Small intestine (tissue), 7 donors: ENCODE measurements at regions not wholly inside any gene's neighbourhood (a gene's known extent, or its start where the extent isn't known, plus 50 kb on each side); places are given as distances from the start of the nearest gene placed in this dataset.

ENCODE experiments used
- DNase-seq, 2 donors: peaks; one replicate each; pipeline versions ENCODE4 v3.0.0 to v3.0.0-alpha.2; 2013
- FAIRE-seq: peaks from 2 replicates; lab custom pipeline; 2012; peaks lifted over from hg19 to GRCh38; lab: Jason Lieb, UNC
- H3K27ac ChIP-seq, 3 donors: one replicate each; pipeline ENCODE4 v1.5.1; 2013; ENCODE audit warnings: low read length in 2 of 3, mild to moderate bottlenecking in 2 of 3, control low read depth in 1 of 3, inconsistent platforms in 1 of 3, low read depth in 1 of 3, moderate library complexity in 1 of 3
- H3K27me3 ChIP-seq, 3 donors: one replicate each; pipeline ENCODE4 v1.6.1; 2013; ENCODE audit warnings: low read length in 3 of 3, inconsistent platforms in 1 of 3; ENCODE audit not compliant: control insufficient read depth in 3 of 3, insufficient read depth in 3 of 3
- H3K36me3 ChIP-seq, 3 donors: one replicate each; pipeline ENCODE4 v1.6.1; 2013; ENCODE audit warnings: low read length in 3 of 3, inconsistent platforms in 1 of 3, low read depth in 1 of 3, mild to moderate bottlenecking in 1 of 3, moderate library complexity in 1 of 3; ENCODE audit not compliant: control insufficient read depth in 3 of 3, insufficient read depth in 2 of 3
- H3K4me1 ChIP-seq, 3 donors: one replicate each; pipeline ENCODE4 v1.6.1; 2013; ENCODE audit warnings: low read length in 2 of 3, inconsistent platforms in 1 of 3, low read depth in 1 of 3, mild to moderate bottlenecking in 1 of 3, moderate library complexity in 1 of 3; ENCODE audit not compliant: control insufficient read depth in 3 of 3, insufficient read depth in 2 of 3
- H3K4me3 ChIP-seq, 3 donors: one replicate each; pipeline ENCODE4 v1.5.1; 2013; ENCODE audit warnings: low read length in 3 of 3, control low read depth in 1 of 3, inconsistent platforms in 1 of 3, low read depth in 1 of 3, mild to moderate bottlenecking in 1 of 3, moderate library complexity in 1 of 3
- H3K9me3 ChIP-seq, 2 donors: one replicate each; pipeline ENCODE4 v1.6.1; 2013; ENCODE audit warnings: low read depth in 1 of 2, low read length in 1 of 2; ENCODE audit not compliant: control insufficient read depth in 2 of 2, insufficient read depth in 1 of 2
- whole genome bisulfite sequencing, 3 donors: extraction: QIAGEN DNeasy Blood & Tissue Kit; methylation state at CpG; one replicate each; pipeline ENCODE4 v1.1.7; 2013; 5-methylcytosine and 5-hydroxymethylcytosine counted together
- donor health status: healthy with polysubstance abuse.
- donor health status: control.
- donor health status: control.
- donor health status: Bipolar disorder and iron deficiency.
- donor health status: healthy.

- Histone ChIP-seq H3K27me3 (no peaks in the 10 kb centered on the region), H3K4me3 (no peak overlapping the region), H3K9me3 (no peaks in the 10 kb centered on the region), H3K36me3 (no peaks in the 10 kb centered on the region), H3K27ac (no peak overlapping the region), H3K4me1 (no peaks in the 10 kb centered on the region)
- DNase-seq (no peak), FAIRE-seq (no peak)
- WGBS, 3 donors, result 81 to 85% (median 85%) methylated on average over 41 of the region's 41 CpGs
Observed at GRCh38 chr4:3689576-3690550, 76.3 kb upstream of the ADRA2C start.

GRCh38 chr4:3689006-3689405 is 77.2 kb upstream of the ADRA2C start:
- Histone ChIP-seq H3K27me3 (no peaks in the 10 kb centered on the region), H3K9me3 (no peaks in the 10 kb centered on the region), H3K4me1 (no peaks in the 10 kb centered on the region), H3K36me3 (no peaks in the 10 kb centered on the region), H3K27ac (no peak overlapping the region), H3K4me3 (no peak overlapping the region)
- DNase-seq (no peak), FAIRE-seq (no peak)
- 77 to 82% (median 79%) methylated on average over 21 of the region's 21 CpGs for WGBS, 3 donors

- no peak overlapping the region for H3K27ac ChIP-seq
- H3K4me1 ChIP-seq, result no peaks in the 10 kb centered on the region
- no peak overlapping the region for H3K4me3 ChIP-seq
- FAIRE-seq, result no peak
- H3K9me3 ChIP-seq, result no peaks in the 10 kb centered on the region
- no peak for DNase-seq
- no peaks in the 10 kb centered on the region for H3K36me3 ChIP-seq
- no peaks in the 10 kb centered on the region for H3K27me3 ChIP-seq
- 82 to 87% (median 86%) methylated on average over 24 of the region's 24 CpGs for WGBS, 3 donors
Observed at GRCh38 chr4:3688018-3688998, 77.9 kb upstream of the ADRA2C start.

- no peaks in the 10 kb centered on the region for H3K9me3 ChIP-seq
- WGBS, 3 donors, result 88 to 91% (median 90%) methylated on average over 13 of the region's 13 CpGs
- no peaks in the 10 kb centered on the region for H3K36me3 ChIP-seq
- DNase-seq (no peak), FAIRE-seq (no peak)
- H3K4me1 ChIP-seq, result no peaks in the 10 kb centered on the region
- no peak overlapping the region for H3K4me3 ChIP-seq
- no peaks in the 10 kb centered on the region for H3K27me3 ChIP-seq
- H3K27ac ChIP-seq, result no peak overlapping the region
Observed at GRCh38 chr4:3687538-3687937, 78.6 kb upstream of the ADRA2C start.

GRCh38 chr4:3686753-3687152 is 79.4 kb upstream of the ADRA2C start:
- Histone ChIP-seq H3K27ac (no peak overlapping the region), H3K4me3 (no peak overlapping the region), H3K9me3 (no peaks in the 10 kb centered on the region), H3K27me3 (no peaks in the 10 kb centered on the region), H3K4me1 (no peaks in the 10 kb centered on the region), H3K36me3 (no peaks in the 10 kb centered on the region)
- DNase-seq (no peak), FAIRE-seq (no peak)
- WGBS, 3 donors, result 70 to 83% (median 74%) methylated on average over 8 of the region's 8 CpGs

GRCh38 chr4:3685081-3685645 is 81.0 kb upstream of the ADRA2C start:
- Histone ChIP-seq H3K27me3 (no peaks in the 10 kb centered on the region), H3K4me1 (no peaks in the 10 kb centered on the region), H3K27ac (no peak overlapping the region), H3K9me3 (no peaks in the 10 kb centered on the region), H3K4me3 (no peak overlapping the region), H3K36me3 (no peaks in the 10 kb centered on the region)
- 59 to 84% (median 67%) methylated on average over 15 of the region's 15 CpGs for WGBS, 3 donors
- FAIRE-seq (no peak), DNase-seq (no peak)

- FAIRE-seq (no peak), DNase-seq (no peak)
- 76 to 87% (median 77%) methylated on average over 8 of the region's 8 CpGs for WGBS, 3 donors
- no peaks in the 10 kb centered on the region for H3K4me1 ChIP-seq
- no peaks in the 10 kb centered on the region for H3K36me3 ChIP-seq
- peaks cover 0 to 3% (median 0%) of the 10 kb centered on the region in 3 donors for H3K27me3 ChIP-seq
- no peak overlapping the region for H3K4me3 ChIP-seq
- no peak overlapping the region for H3K27ac ChIP-seq
- no peaks in the 10 kb centered on the region for H3K9me3 ChIP-seq
Observed at GRCh38 chr4:3684546-3684945, 81.6 kb upstream of the ADRA2C start.
